ENCODE measurements at regions not wholly inside any gene's neighbourhood (a gene's known extent, or its start where the extent isn't known, plus 50 kb on each side); places are given as distances from the start of the nearest gene placed in this dataset.

DNA sequence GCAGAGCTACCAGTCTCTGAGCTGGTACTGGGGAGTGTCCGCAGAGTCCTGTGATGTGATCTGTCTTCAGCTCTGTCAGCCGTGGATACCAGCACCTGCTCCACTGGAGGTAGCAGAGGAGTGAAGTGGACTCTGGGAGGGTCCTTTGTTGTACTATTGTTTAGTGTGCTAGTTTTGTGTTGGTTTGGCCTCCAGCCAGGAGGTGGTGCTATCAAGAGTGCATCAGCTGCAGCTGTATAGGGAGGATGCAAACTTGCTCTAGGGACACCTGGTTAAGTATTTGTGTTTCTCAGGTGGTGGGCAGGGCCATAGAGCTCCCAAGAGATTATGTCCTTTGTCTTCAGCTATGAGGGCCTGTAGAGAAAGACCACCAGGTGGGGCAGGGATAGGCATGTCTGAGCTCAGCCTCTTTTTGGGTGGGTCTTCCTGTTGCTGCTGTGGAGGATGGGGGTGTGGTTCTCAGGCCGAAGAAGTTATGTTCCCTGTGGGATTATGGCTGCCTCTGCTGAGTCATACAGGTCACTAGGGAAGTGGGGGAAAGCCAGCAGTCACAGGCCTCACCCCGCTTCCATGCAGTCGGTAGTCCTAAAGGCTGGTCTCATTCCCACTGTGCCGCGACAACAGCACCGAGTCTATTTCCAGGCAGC is 443.2 kb upstream of the TBL1XR1 start:
- no peaks in the 10 kb centered on the region for H3K9me3 ChIP-seq (ENCODE audit: control insufficient read depth, insufficient read depth, low read depth, low read length)
- H3K4me1 ChIP-seq (ENCODE audit: control insufficient read depth, insufficient read depth, low read length), result peaks cover 5% of the 10 kb centered on the region; the same call in 1 of the 2 replicates
- H3K27ac ChIP-seq (ENCODE audit: low read depth, low read length), result no peak overlapping the region
- no peak overlapping the region for H3K4me3 ChIP-seq (ENCODE audit: low read depth, low read length)
- no peak overlapping the region for H3K9ac ChIP-seq (ENCODE audit: low read length)
- no peaks in the 10 kb centered on the region for H3K36me3 ChIP-seq (ENCODE audit: control insufficient read depth, insufficient read depth, low read length)
- H3K27me3 ChIP-seq (ENCODE audit: control insufficient read depth, insufficient read depth, low read length), result no peaks in the 10 kb centered on the region

- Histone ChIP-seq H3K4me3 (ENCODE audit: low read depth, low read length) (no peak overlapping the region), H3K36me3 (ENCODE audit: control insufficient read depth, insufficient read depth, low read length) (no peaks in the 10 kb centered on the region), H3K27me3 (ENCODE audit: control insufficient read depth, insufficient read depth, low read length) (no peaks in the 10 kb centered on the region), H3K27ac (ENCODE audit: low read depth, low read length) (no peak overlapping the region), H3K4me1 (ENCODE audit: control insufficient read depth, insufficient read depth, low read length) (peaks cover 5% of the 10 kb centered on the region; the same call in 1 of the 2 replicates), H3K9me3 (ENCODE audit: control insufficient read depth, insufficient read depth, low read depth, low read length) (no peaks in the 10 kb centered on the region), H3K9ac (ENCODE audit: low read length) (no peak overlapping the region)
These were observed 443.9 kb upstream of the TBL1XR1 start for GRCh38 chr3:177641206-177641605.

DNA sequence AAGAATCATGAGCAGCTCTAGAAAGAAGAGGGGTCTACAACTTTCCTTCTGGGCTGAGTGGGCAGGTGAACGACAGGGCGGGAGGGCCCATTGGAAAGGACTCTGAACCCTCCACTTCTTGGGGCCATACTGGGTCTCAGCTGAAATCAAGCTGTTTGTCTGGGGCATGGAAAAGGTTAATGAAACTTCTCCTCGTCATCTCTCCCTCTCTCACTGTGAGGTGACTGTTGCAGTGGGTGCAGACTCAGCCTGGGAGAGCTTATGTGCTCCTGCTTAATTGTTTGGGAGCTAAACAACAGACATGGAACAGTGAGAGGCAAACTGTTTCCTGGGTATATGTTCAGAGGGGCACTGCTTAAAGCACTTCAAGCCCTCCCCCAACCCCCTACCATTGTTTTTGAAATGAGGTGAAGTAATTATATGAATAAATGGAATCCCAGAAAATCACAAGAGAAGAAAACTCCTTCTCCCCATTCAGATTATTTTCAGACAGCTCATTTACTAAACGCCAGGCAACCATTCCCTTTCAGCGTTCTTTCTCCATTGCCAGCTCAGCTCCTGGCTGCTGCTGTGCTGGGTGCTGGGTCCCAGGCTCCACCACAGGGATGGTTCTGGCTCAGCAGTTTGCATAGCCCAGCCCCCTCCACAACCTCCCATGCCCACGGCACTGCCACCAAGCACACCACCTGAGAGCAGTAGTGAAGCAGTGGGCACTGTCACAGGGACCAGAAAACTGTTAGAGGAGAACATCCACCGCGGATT is 444.9 kb upstream of the TBL1XR1 start:
- Histone ChIP-seq H3K4me3 (ENCODE audit: low read depth, low read length) (no peak overlapping the region), H3K4me1 (ENCODE audit: control insufficient read depth, insufficient read depth, low read length) (peaks cover 5% of the 10 kb centered on the region; the same call in 1 of the 2 replicates), H3K27me3 (ENCODE audit: control insufficient read depth, insufficient read depth, low read length) (no peaks in the 10 kb centered on the region), H3K9me3 (ENCODE audit: control insufficient read depth, insufficient read depth, low read depth, low read length) (no peaks in the 10 kb centered on the region), H3K27ac (ENCODE audit: low read depth, low read length) (no peak overlapping the region), H3K36me3 (ENCODE audit: control insufficient read depth, insufficient read depth, low read length) (no peaks in the 10 kb centered on the region), H3K9ac (ENCODE audit: low read length) (no peak overlapping the region)

GRCh38 chr3:177642804-177643125 is 445.5 kb upstream of the TBL1XR1 start:
- no peaks in the 10 kb centered on the region for H3K27me3 ChIP-seq (ENCODE audit: control insufficient read depth, insufficient read depth, low read length)
- H3K4me3 ChIP-seq (ENCODE audit: low read depth, low read length), result no peak overlapping the region
- H3K9ac ChIP-seq (ENCODE audit: low read length), result no peak overlapping the region
- H3K9me3 ChIP-seq (ENCODE audit: control insufficient read depth, insufficient read depth, low read depth, low read length), result no peaks in the 10 kb centered on the region
- no peak overlapping the region for H3K27ac ChIP-seq (ENCODE audit: low read depth, low read length)
- no peaks in the 10 kb centered on the region for H3K36me3 ChIP-seq (ENCODE audit: control insufficient read depth, insufficient read depth, low read length)
- peaks cover 5% of the 10 kb centered on the region; the same call in 1 of the 2 replicates for H3K4me1 ChIP-seq (ENCODE audit: control insufficient read depth, insufficient read depth, low read length)

GRCh38 chr3:177646749-177647148 is 449.5 kb upstream of the TBL1XR1 start:
- H3K9ac ChIP-seq (ENCODE audit: low read length), result no peak overlapping the region
- H3K4me1 ChIP-seq (ENCODE audit: control insufficient read depth, insufficient read depth, low read length), result peaks cover 5% of the 10 kb centered on the region; the same call in 1 of the 2 replicates
- no peak overlapping the region for H3K27ac ChIP-seq (ENCODE audit: low read depth, low read length)
- H3K9me3 ChIP-seq (ENCODE audit: control insufficient read depth, insufficient read depth, low read depth, low read length), result no peaks in the 10 kb centered on the region
- no peaks in the 10 kb centered on the region for H3K27me3 ChIP-seq (ENCODE audit: control insufficient read depth, insufficient read depth, low read length)
- no peak overlapping the region for H3K4me3 ChIP-seq (ENCODE audit: low read depth, low read length)
- no peaks in the 10 kb centered on the region for H3K36me3 ChIP-seq (ENCODE audit: control insufficient read depth, insufficient read depth, low read length)

DNA sequence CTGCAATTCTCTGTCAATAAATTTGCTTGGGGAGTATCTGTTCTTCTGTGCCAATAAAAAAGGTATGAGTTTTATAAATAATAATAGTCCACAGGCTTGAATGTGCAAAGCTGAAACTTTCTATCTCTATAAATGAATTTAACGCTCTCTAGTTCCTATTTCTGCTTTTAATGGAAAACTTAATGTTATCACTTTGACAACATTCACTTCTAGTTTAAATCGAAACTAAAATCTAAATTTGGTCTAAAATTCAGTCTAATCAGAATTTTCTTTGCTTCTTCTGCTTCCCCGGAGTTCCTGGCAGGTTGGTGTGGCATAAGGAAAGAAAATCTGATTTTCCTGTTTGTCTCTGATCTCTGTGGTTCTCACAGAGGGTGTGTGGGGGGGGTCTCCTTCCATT is 450.1 kb upstream of the TBL1XR1 start:
- H3K4me1 ChIP-seq (ENCODE audit: control insufficient read depth, insufficient read depth, low read length), result no peaks in the 10 kb centered on the region
- H3K4me3 ChIP-seq (ENCODE audit: low read depth, low read length), result no peak overlapping the region
- no peak overlapping the region for H3K27ac ChIP-seq (ENCODE audit: low read depth, low read length)
- no peaks in the 10 kb centered on the region for H3K9me3 ChIP-seq (ENCODE audit: control insufficient read depth, insufficient read depth, low read depth, low read length)
- H3K27me3 ChIP-seq (ENCODE audit: control insufficient read depth, insufficient read depth, low read length), result no peaks in the 10 kb centered on the region
- no peak overlapping the region for H3K9ac ChIP-seq (ENCODE audit: low read length)
- H3K36me3 ChIP-seq (ENCODE audit: control insufficient read depth, insufficient read depth, low read length), result no peaks in the 10 kb centered on the region

GRCh38 chr3:177647876-177648275 is 450.6 kb upstream of the TBL1XR1 start:
- Histone ChIP-seq H3K9ac (ENCODE audit: low read length) (no peak overlapping the region), H3K27ac (ENCODE audit: low read depth, low read length) (no peak overlapping the region), H3K4me3 (ENCODE audit: low read depth, low read length) (no peak overlapping the region), H3K27me3 (ENCODE audit: control insufficient read depth, insufficient read depth, low read length) (no peaks in the 10 kb centered on the region), H3K4me1 (ENCODE audit: control insufficient read depth, insufficient read depth, low read length) (no peaks in the 10 kb centered on the region), H3K9me3 (ENCODE audit: control insufficient read depth, insufficient read depth, low read depth, low read length) (no peaks in the 10 kb centered on the region), H3K36me3 (ENCODE audit: control insufficient read depth, insufficient read depth, low read length) (no peaks in the 10 kb centered on the region)

- Histone ChIP-seq H3K27me3 (ENCODE audit: control insufficient read depth, insufficient read depth, low read length) (no peaks in the 10 kb centered on the region), H3K9ac (ENCODE audit: low read length) (no peak overlapping the region), H3K27ac (ENCODE audit: low read depth, low read length) (no peak overlapping the region), H3K4me3 (ENCODE audit: low read depth, low read length) (no peak overlapping the region), H3K9me3 (ENCODE audit: control insufficient read depth, insufficient read depth, low read depth, low read length) (no peaks in the 10 kb centered on the region), H3K36me3 (ENCODE audit: control insufficient read depth, insufficient read depth, low read length) (no peaks in the 10 kb centered on the region), H3K4me1 (ENCODE audit: control insufficient read depth, insufficient read depth, low read length) (no peaks in the 10 kb centered on the region; the same call in 1 of the 2 replicates)
These were observed 455.4 kb upstream of the TBL1XR1 start for GRCh38 chr3:177652556-177653291.

- no peaks in the 10 kb centered on the region for H3K9me3 ChIP-seq (ENCODE audit: control insufficient read depth, insufficient read depth, low read depth, low read length)
- H3K36me3 ChIP-seq (ENCODE audit: control insufficient read depth, insufficient read depth, low read length), result no peaks in the 10 kb centered on the region
- H3K4me3 ChIP-seq (ENCODE audit: low read depth, low read length), result no peak overlapping the region
- no peaks in the 10 kb centered on the region; the same call in 1 of the 2 replicates for H3K4me1 ChIP-seq (ENCODE audit: control insufficient read depth, insufficient read depth, low read length)
- no peaks in the 10 kb centered on the region for H3K27me3 ChIP-seq (ENCODE audit: control insufficient read depth, insufficient read depth, low read length)
- no peak overlapping the region for H3K27ac ChIP-seq (ENCODE audit: low read depth, low read length)
- no peak overlapping the region for H3K9ac ChIP-seq (ENCODE audit: low read length)
These were observed 460.0 kb upstream of the TBL1XR1 start for GRCh38 chr3:177657243-177657642.

DNA sequence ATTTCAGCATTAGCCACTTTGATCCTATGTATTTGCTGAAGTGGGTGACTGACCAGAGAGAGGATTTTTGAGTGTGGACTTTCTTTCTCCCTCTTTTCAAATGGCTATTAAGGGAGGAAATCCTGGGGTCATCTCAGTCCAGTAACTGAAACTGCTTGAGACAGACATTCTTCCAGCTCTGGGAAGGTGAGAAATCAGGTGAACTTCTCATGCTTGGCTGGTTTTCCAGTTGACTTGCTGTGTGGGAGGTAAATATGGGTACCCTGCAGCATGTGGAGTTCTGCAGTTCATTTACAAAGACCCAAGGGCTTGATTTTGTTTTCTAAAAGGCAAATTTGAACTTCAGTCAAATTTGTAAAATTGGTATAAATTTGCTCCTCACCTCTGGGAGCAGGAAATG is 461.1 kb upstream of the TBL1XR1 start:
- Histone ChIP-seq H3K4me3 (ENCODE audit: low read depth, low read length) (no peak overlapping the region), H3K9me3 (ENCODE audit: control insufficient read depth, insufficient read depth, low read depth, low read length) (no peaks in the 10 kb centered on the region), H3K36me3 (ENCODE audit: control insufficient read depth, insufficient read depth, low read length) (no peaks in the 10 kb centered on the region), H3K27ac (ENCODE audit: low read depth, low read length) (no peak overlapping the region), H3K9ac (ENCODE audit: low read length) (no peak overlapping the region), H3K27me3 (ENCODE audit: control insufficient read depth, insufficient read depth, low read length) (no peaks in the 10 kb centered on the region), H3K4me1 (ENCODE audit: control insufficient read depth, insufficient read depth, low read length) (no peaks in the 10 kb centered on the region)

Data from HUES6 (cell line).